SK-N-SH treated with all-trans-retinoic acid at 6 μM for 48 hours (cell line): ENCODE measurements at regions not wholly inside any gene's neighbourhood (a gene's known extent, or its start where the extent isn't known, plus 50 kb on each side); places are given as distances from the start of the nearest gene placed in this dataset.

Source experiments
- ATAC-seq: fragments of 200-7000 bp; cut with Tn5 transposase; 3 replicates; pipeline ENCODE4 v1.9.1; 2020; ENCODE audit warnings: mild to moderate bottlenecking, moderate library complexity
- ARNTL ChIP-seq: fragments of 450-650 bp; formaldehyde crosslinking; IDR thresholded peaks from 2 replicates; pipeline ENCODE4 v1.5.0; 2020; ENCODE audit warnings: low read depth, mild to moderate bottlenecking, moderate library complexity, borderline replicate concordance
- BACH2 ChIP-seq: fragments of 250-450 bp; sonication (Bioruptor Pico); IDR thresholded peaks from 2 replicates; pipeline ENCODE4 v1.9.0; 2021; ENCODE audit warnings: mild to moderate bottlenecking, borderline replicate concordance
- CREB5 ChIP-seq: fragments of 250-450 bp; sonication (Bioruptor Pico); IDR thresholded peaks from 2 replicates; pipeline ENCODE4 v1.5.1; 2020; ENCODE audit warnings: low read depth, mild to moderate bottlenecking, moderate library complexity
- CSDC2 ChIP-seq: fragments of 250-450 bp; sonication (Bioruptor Pico); IDR thresholded peaks from 2 replicates; pipeline ENCODE4 v1.5.0; 2020; ENCODE audit warnings: mild to moderate bottlenecking, moderate library complexity
- CSRNP3 ChIP-seq: fragments of 250-450 bp; sonication (Bioruptor Pico); IDR thresholded peaks from 2 replicates; pipeline ENCODE4 v1.5.1; 2021; ENCODE audit warnings: mild to moderate bottlenecking, moderate library complexity
- ESRRG ChIP-seq: fragments of 250-450 bp; sonication (Bioruptor Pico); IDR thresholded peaks from 2 replicates; pipeline ENCODE4 v1.6.1; 2021; ENCODE audit warnings: mild to moderate bottlenecking
- GLIS3 ChIP-seq: fragments of 250-450 bp; sonication (Bioruptor Pico); IDR thresholded peaks from 2 replicates; pipeline ENCODE4 v1.5.0; 2020; ENCODE audit warnings: mild to moderate bottlenecking, moderate library complexity
- ISL1 ChIP-seq: fragments of 250-450 bp; sonication (Bioruptor Pico); IDR thresholded peaks from 2 replicates; pipeline ENCODE4 v2.1.2; 2022; ENCODE audit warnings: mild to moderate bottlenecking, moderate library complexity
- OSR1 ChIP-seq: fragments of 250-450 bp; sonication (Bioruptor Pico); IDR thresholded peaks from 2 replicates; pipeline ENCODE4 v1.8.0; 2022; ENCODE audit warnings: moderate library complexity, mild to moderate bottlenecking, inconsistent platforms
- PATZ1 ChIP-seq: fragments of 250-450 bp; sonication (Bioruptor Pico); IDR thresholded peaks from 2 replicates; pipeline ENCODE4 v1.8.0; 2020; ENCODE audit warnings: mild to moderate bottlenecking, moderate library complexity, borderline replicate concordance
- POU6F1 ChIP-seq: fragments of 250-450 bp; sonication (Bioruptor Pico); IDR thresholded peaks from 2 replicates; pipeline ENCODE4 v1.8.0; 2021; ENCODE audit warnings: low read depth, mild to moderate bottlenecking, moderate library complexity, borderline replicate concordance
- PPARA ChIP-seq: fragments of 250-450 bp; sonication (Bioruptor Pico); IDR thresholded peaks from 2 replicates; pipeline ENCODE4 v1.5.0; 2020; ENCODE audit warnings: mild to moderate bottlenecking, borderline replicate concordance
- RARB ChIP-seq: fragments of 250-450 bp; sonication (Bioruptor Pico); IDR thresholded peaks from 2 replicates; pipeline ENCODE4 v1.8.0; 2021; ENCODE audit warnings: mild to moderate bottlenecking, moderate library complexity
- SNAI2 ChIP-seq: fragments of 250-450 bp; sonication (Bioruptor Pico); IDR thresholded peaks from 2 replicates; pipeline ENCODE4 v1.5.0; 2020; ENCODE audit warnings: mild to moderate bottlenecking, moderate library complexity
- TCF4 ChIP-seq: fragments of 250-450 bp; sonication (Bioruptor Pico); IDR thresholded peaks from 2 replicates; pipeline ENCODE4 v1.8.0; 2021; ENCODE audit warnings: mild to moderate bottlenecking, moderate library complexity, borderline replicate concordance
- TOX ChIP-seq: fragments of 250-450 bp; sonication (Bioruptor Pico); IDR thresholded peaks from 2 replicates; pipeline ENCODE4 v1.8.0; 2021; ENCODE audit warnings: mild to moderate bottlenecking, moderate library complexity, borderline replicate concordance
- TSHZ2 ChIP-seq: fragments of 250-450 bp; sonication (Bioruptor Pico); IDR thresholded peaks from 2 replicates; pipeline ENCODE4 v1.5.0; 2020; ENCODE audit warnings: mild to moderate bottlenecking, moderate library complexity
- ZC3H10 ChIP-seq: fragments of 250-450 bp; sonication (Bioruptor Pico); IDR thresholded peaks from 2 replicates; pipeline ENCODE4 v1.5.1; 2021; ENCODE audit warnings: mild to moderate bottlenecking, moderate library complexity
- ZFP30 ChIP-seq: fragments of 450-650 bp; formaldehyde crosslinking; IDR thresholded peaks from 2 replicates; pipeline ENCODE4 v1.5.0; 2022; ENCODE audit warnings: mild to moderate bottlenecking, moderate library complexity
- ZNF565 ChIP-seq: fragments of 450-650 bp; formaldehyde crosslinking; conservative IDR thresholded peaks from 2 replicates; pipeline ENCODE4 v1.5.0; 2020; ENCODE audit warnings: low read depth, mild to moderate bottlenecking, moderate library complexity
- ZNF70 ChIP-seq: fragments of 450-650 bp; formaldehyde crosslinking; IDR thresholded peaks from 2 replicates; pipeline ENCODE4 v1.5.0; 2020; ENCODE audit warnings: mild to moderate bottlenecking, moderate library complexity
- ZNF8 ChIP-seq: fragments of 450-650 bp; formaldehyde crosslinking; IDR thresholded peaks from 2 replicates; pipeline ENCODE4 v1.5.0; 2020; ENCODE audit warnings: mild to moderate bottlenecking, moderate library complexity

GRCh38 chr9:113785334-113785733, 90.8 kb upstream of the ZNF618 start (continued):
- TF ChIP-seq ZNF8 (CRISPR knock-in tag): no peak
- no peak for TF ChIP-seq ISL1
- no peak for TF ChIP-seq ZNF565
- TF ChIP-seq GLIS3 (CRISPR knock-in tag): no peak
- no peak for TF ChIP-seq SNAI2 (CRISPR knock-in tag)
- TF ChIP-seq BACH2 (CRISPR knock-in tag): no peak
- no peak for TF ChIP-seq ZC3H10 (CRISPR knock-in tag)
- TF ChIP-seq, all 23 proteins: peak for 0

GRCh38 chr9:113786071-113786470, 90.0 kb upstream of the ZNF618 start:
- no peak for ATAC-seq
- TF ChIP-seq ZNF565: no peak
- no peak for TF ChIP-seq BACH2 (CRISPR knock-in tag)
- no peak for TF ChIP-seq ISL1
- TF ChIP-seq RARB (CRISPR knock-in tag): no peak
- TF ChIP-seq ARNTL (CRISPR knock-in tag): no peak
- no peak for TF ChIP-seq ZC3H10 (CRISPR knock-in tag)
- TF ChIP-seq ZNF8 (CRISPR knock-in tag): no peak
- TF ChIP-seq CSRNP3: no peak
- no peak for TF ChIP-seq TCF4 (CRISPR knock-in tag)
- TF ChIP-seq TOX (CRISPR knock-in tag): no peak
- TF ChIP-seq ESRRG (CRISPR knock-in tag): no peak
- TF ChIP-seq ZNF70 (CRISPR knock-in tag): no peak
- TF ChIP-seq ZFP30 (CRISPR knock-in tag): no peak
- TF ChIP-seq POU6F1 (CRISPR knock-in tag): no peak
- no peak for TF ChIP-seq PATZ1 (CRISPR knock-in tag)

GRCh38 chr9:113787871-113788270, 88.2 kb upstream of the ZNF618 start:
- no peak for TF ChIP-seq ZC3H10 (CRISPR knock-in tag)
- TF ChIP-seq ZNF70 (CRISPR knock-in tag): no peak
- TF ChIP-seq POU6F1 (CRISPR knock-in tag): no peak
- no peak for TF ChIP-seq ISL1
- no peak for TF ChIP-seq CSDC2
- TF ChIP-seq ZNF8 (CRISPR knock-in tag): no peak
- no peak for TF ChIP-seq ZFP30 (CRISPR knock-in tag)
- no peak for TF ChIP-seq SNAI2 (CRISPR knock-in tag)
- TF ChIP-seq PPARA: no peak
- TF ChIP-seq TSHZ2 (CRISPR knock-in tag): no peak
- no peak for TF ChIP-seq CSRNP3
- no peak for TF ChIP-seq PATZ1 (CRISPR knock-in tag)
- no peak for TF ChIP-seq BACH2 (CRISPR knock-in tag)
- TF ChIP-seq OSR1 (CRISPR knock-in tag): no peak
- TF ChIP-seq ARNTL (CRISPR knock-in tag): no peak
- no peak for TF ChIP-seq GLIS3 (CRISPR knock-in tag)
- no peak for TF ChIP-seq ESRRG (CRISPR knock-in tag)
- no peak for TF ChIP-seq CREB5 (CRISPR knock-in tag)
- no peak for ATAC-seq
